K562 (cell line): ENCODE measurements at regions not wholly inside any gene's neighbourhood (a gene's known extent, or its start where the extent isn't known, plus 50 kb on each side); places are given as distances from the start of the nearest gene placed in this dataset.

Source experiments
- HCFC1 ChIP-seq: IDR thresholded peaks from 2 replicates; pipeline ENCODE4 v1.6.1; 2012; ENCODE audit warnings: low read depth, low read length, improper control_type of control experiment
- KAT7 ChIP-seq: sonication (generic); formaldehyde crosslinking; IDR thresholded peaks from 2 replicates; pipeline ENCODE4 v1.8.0; 2022; ENCODE audit warnings: missing genetic modification reagents, mild to moderate bottlenecking, borderline replicate concordance
- L3MBTL2 ChIP-seq: fragments of 450-650 bp; IDR thresholded peaks from 2 replicates; pipeline ENCODE4 v1.6.1; 2016; ENCODE audit warnings: mild to moderate bottlenecking, moderate library complexity
- NELFE ChIP-seq: IDR thresholded peaks from 2 replicates; pipeline ENCODE4 v1.6.1; 2011; ENCODE audit warnings: mild to moderate bottlenecking; ENCODE audit not compliant: insufficient read depth, insufficient read length
- NR4A1 ChIP-seq, 2 experiments: fragments of 250-450 bp in 1 of 2; fragments of 450-650 bp in 1 of 2; sonication (Bioruptor Pico) in 1 of 2; IDR thresholded peaks; 2 replicates each; pipeline versions ENCODE4 v1.4.0 to v1.6.1; 2016 to 2020; ENCODE audit warnings: mild to moderate bottlenecking in 2 of 2, missing compliant biosample characterization in 1 of 2, missing genetic modification characterization in 1 of 2, moderate library complexity in 1 of 2
- POLR2AphosphoS2 ChIP-seq: IDR thresholded peaks from 2 replicates; pipeline ENCODE4 v1.6.1; 2012; ENCODE audit warnings: low read length, improper control_type of control experiment
- POLR3A ChIP-seq: IDR thresholded peaks from 2 replicates; pipeline ENCODE4 v1.6.1; 2011; ENCODE audit warnings: borderline replicate concordance, mild to moderate bottlenecking, moderate library complexity; ENCODE audit not compliant: insufficient read length, insufficient read depth; ENCODE audit errors: extremely low read depth
- RBM34 ChIP-seq: fragments of 200-400 bp; formaldehyde crosslinking; IDR thresholded peaks from 2 replicates; pipeline ENCODE4 v1.6.1; 2018; ENCODE audit warnings: low read length, borderline replicate concordance; ENCODE audit not compliant: insufficient read depth
- SREBF1 ChIP-seq: fragments of 150-350 bp; IDR thresholded peaks from 2 replicates; pipeline ENCODE4 v1.6.1; 2014; ENCODE audit warnings: antibody characterized with exemption, low read depth, low read length, borderline replicate concordance
- SREBF2 ChIP-seq: sonication (generic); formaldehyde crosslinking; IDR thresholded peaks from 2 replicates; pipeline ENCODE4 v1.4.0; 2020; ENCODE audit warnings: mild to moderate bottlenecking, missing genetic modification reagents
- YBX1 ChIP-seq: fragments of 450-650 bp; IDR thresholded peaks from 2 replicates; pipeline ENCODE4 v1.7.1; 2016; ENCODE audit warnings: mild to moderate bottlenecking
- ZBTB1 ChIP-seq: sonication (generic); formaldehyde crosslinking; IDR thresholded peaks from 2 replicates; pipeline ENCODE4 v1.8.1; 2023; ENCODE audit warnings: missing genetic modification reagents, low read depth, mild to moderate bottlenecking, borderline replicate concordance
- ZBTB8A ChIP-seq: fragments of 450-650 bp; IDR thresholded peaks from 2 replicates; pipeline ENCODE4 v1.6.1; 2018; ENCODE audit warnings: mild to moderate bottlenecking, moderate library complexity; ENCODE audit not compliant: partially characterized antibody
- ZFP30 ChIP-seq: fragments of 250-450 bp; sonication (Bioruptor Pico); IDR thresholded peaks from 2 replicates; pipeline ENCODE4 v1.8.0; 2022; ENCODE audit warnings: moderate library complexity, mild to moderate bottlenecking, inconsistent platforms, borderline replicate concordance
- ZNF134 ChIP-seq: fragments of 250-450 bp; sonication (Bioruptor Pico); conservative IDR thresholded peaks from 2 replicates; pipeline ENCODE4 v1.4.0; 2020
- ZNF57 ChIP-seq: fragments of 450-650 bp; formaldehyde crosslinking; IDR thresholded peaks from 2 replicates; pipeline ENCODE4 v1.4.0; 2020; ENCODE audit warnings: mild to moderate bottlenecking, moderate library complexity
- ZNF583 ChIP-seq: fragments of 250-450 bp; sonication (Bioruptor Pico); IDR thresholded peaks from 2 replicates; pipeline ENCODE4 v1.4.0; 2020
- ZNF695 ChIP-seq: fragments of 450-650 bp; formaldehyde crosslinking; IDR thresholded peaks from 2 replicates; pipeline ENCODE4 v1.4.0; 2020; ENCODE audit warnings: mild to moderate bottlenecking, moderate library complexity
- TF ChIP-seq, protein P1 (sequence below), 2 experiments: fragments of 450-650 bp; conservative IDR thresholded peaks; 2 replicates each; pipeline ENCODE4 v1.6.1; 2017; ENCODE audit warnings: mild to moderate bottlenecking in 2 of 2, moderate library complexity in 2 of 2
- TF ChIP-seq, protein P2 (sequence below), 2 experiments: fragments of 450-650 bp in 1 of 2; sonication (generic) in 1 of 2; formaldehyde crosslinking in 1 of 2; IDR thresholded peaks in 1 of 2; conservative IDR thresholded peaks in 1 of 2; 2 replicates each; pipeline versions ENCODE4 v1.6.1 to v1.8.1; 2016 to 2023; ENCODE audit warnings: mild to moderate bottlenecking in 2 of 2, moderate library complexity in 2 of 2, inconsistent platforms in 1 of 2, missing genetic modification reagents in 1 of 2
- TF ChIP-seq, protein P3 (sequence below): fragments of 450-650 bp; IDR thresholded peaks from 2 replicates; pipeline ENCODE4 v1.6.1; 2016; ENCODE audit warnings: missing biosample characterization, missing genetic modification characterization
- TF ChIP-seq, protein P4 (sequence below), 2 experiments: fragments of 450-650 bp in 1 of 2; sonication (generic) in 1 of 2; formaldehyde crosslinking; conservative IDR thresholded peaks; 2 replicates each; pipeline versions ENCODE4 v1.4.0 to v1.8.1; 2020 to 2022; ENCODE audit warnings: mild to moderate bottlenecking in 1 of 2, missing genetic modification reagents in 1 of 2

DNA sequence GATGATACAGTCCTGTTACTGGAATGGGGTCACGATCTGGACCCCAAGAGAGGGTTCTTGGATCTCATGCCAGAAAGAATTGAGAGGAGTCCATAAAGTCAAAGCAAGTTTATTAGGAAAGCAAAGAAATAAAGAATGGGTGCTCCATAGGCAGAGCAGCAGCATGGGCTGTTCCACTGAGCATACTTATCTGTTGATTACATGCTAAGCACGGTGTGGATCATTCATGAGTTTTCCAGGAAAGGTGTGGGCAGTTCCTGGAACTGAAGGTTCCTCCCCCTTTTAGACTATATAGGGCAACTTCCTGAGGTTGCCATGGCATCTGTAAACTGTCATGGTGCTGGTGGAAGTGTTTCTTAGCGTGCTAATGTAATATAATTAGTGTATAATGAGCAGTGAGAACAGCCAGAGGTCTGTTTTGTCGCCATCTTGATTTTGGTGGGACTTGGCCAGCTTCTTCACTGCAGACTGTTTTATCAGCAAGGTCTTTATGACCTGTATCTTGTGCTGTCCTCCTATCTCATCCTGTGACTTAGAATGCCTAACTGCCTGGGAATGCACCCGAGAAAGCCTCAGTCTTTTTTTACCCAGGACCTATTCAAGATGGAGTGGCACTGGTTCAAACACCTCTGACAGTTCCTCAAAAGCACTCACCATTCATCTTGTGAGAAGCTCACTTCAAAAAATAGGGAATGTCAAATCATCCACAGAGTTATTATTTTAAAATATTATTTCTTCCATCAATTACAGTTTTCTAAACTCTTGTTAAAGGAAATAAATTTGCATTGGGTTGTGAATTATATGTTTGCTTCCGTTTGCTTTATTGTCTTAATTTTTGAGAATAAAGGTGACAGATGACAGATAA, 1358.8 kb upstream of the TMEM132C start (continued):
- no peak for TF ChIP-seq ZBTB8A
- no peak for TF ChIP-seq YBX1
- TF ChIP-seq RBM34 = no peak
- TF ChIP-seq, protein P1, sequence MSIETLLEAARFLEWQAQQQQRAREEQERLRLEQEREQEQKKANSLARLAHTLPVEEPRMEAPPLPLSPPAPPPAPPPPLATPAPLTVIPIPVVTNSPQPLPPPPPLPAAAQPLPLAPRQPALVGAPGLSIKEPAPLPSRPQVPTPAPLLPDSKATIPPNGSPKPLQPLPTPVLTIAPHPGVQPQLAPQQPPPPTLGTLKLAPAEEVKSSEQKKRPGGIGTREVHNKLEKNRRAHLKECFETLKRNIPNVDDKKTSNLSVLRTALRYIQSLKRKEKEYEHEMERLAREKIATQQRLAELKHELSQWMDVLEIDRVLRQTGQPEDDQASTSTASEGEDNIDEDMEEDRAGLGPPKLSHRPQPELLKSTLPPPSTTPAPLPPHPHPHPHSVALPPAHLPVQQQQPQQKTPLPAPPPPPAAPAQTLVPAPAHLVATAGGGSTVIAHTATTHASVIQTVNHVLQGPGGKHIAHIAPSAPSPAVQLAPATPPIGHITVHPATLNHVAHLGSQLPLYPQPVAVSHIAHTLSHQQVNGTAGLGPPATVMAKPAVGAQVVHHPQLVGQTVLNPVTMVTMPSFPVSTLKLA (conservative IDR thresholded peaks at IDR 0.05) = peak; percentile 81 to 90
- no peak for TF ChIP-seq POLR2AphosphoS2
- TF ChIP-seq SREBF2 = no peak
- TF ChIP-seq KAT7 (CRISPR knock-in tag) = no peak
- peak; percentile 87 for TF ChIP-seq ZNF134 (CRISPR knock-in tag)
- no peak for TF ChIP-seq POLR3A
- no peak for TF ChIP-seq ZBTB1 (CRISPR knock-in tag)
- TF ChIP-seq ZFP30 (CRISPR knock-in tag) = no peak
- peak; percentile 99 for TF ChIP-seq ZNF583 (CRISPR knock-in tag)
- TF ChIP-seq ZNF57 = peak; percentile 90; the same call in 1 of the 2 replicates
- TF ChIP-seq NR4A1 (CRISPR knock-in tag; IDR thresholded peaks at IDR 0.05) = peak; percentile 98
- TF ChIP-seq NR4A1 (tag; IDR thresholded peaks at IDR 0.05) = peak; percentile 99
- TF ChIP-seq, protein P2, sequence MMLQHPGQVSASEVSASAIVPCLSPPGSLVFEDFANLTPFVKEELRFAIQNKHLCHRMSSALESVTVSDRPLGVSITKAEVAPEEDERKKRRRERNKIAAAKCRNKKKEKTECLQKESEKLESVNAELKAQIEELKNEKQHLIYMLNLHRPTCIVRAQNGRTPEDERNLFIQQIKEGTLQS (IDR thresholded peaks at IDR 0.05) = peak; percentile 63; the same call in 1 of the 2 replicates
- TF ChIP-seq, protein P2 (CRISPR knock-in tag; conservative IDR thresholded peaks at IDR 0.05) = no peak
- TF ChIP-seq HCFC1 = no peak
- peak; percentile 90 for TF ChIP-seq ZNF695 (CRISPR knock-in tag)
- peak; percentile 76 for TF ChIP-seq L3MBTL2
- TF ChIP-seq, protein P3, sequence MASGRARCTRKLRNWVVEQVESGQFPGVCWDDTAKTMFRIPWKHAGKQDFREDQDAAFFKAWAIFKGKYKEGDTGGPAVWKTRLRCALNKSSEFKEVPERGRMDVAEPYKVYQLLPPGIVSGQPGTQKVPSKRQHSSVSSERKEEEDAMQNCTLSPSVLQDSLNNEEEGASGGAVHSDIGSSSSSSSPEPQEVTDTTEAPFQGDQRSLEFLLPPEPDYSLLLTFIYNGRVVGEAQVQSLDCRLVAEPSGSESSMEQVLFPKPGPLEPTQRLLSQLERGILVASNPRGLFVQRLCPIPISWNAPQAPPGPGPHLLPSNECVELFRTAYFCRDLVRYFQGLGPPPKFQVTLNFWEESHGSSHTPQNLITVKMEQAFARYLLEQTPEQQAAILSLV = peak; percentile 98
- no peak for TF ChIP-seq NELFE
- TF ChIP-seq, protein P4, sequence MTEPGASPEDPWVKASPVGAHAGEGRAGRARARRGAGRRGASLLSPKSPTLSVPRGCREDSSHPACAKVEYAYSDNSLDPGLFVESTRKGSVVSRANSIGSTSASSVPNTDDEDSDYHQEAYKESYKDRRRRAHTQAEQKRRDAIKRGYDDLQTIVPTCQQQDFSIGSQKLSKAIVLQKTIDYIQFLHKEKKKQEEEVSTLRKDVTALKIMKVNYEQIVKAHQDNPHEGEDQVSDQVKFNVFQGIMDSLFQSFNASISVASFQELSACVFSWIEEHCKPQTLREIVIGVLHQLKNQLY (CRISPR knock-in tag; conservative IDR thresholded peaks at IDR 0.05) = peak in 1 of 2 experiments; percentile 65; a peak in 1 of 4 replicates
- TF ChIP-seq SREBF1 = no peak
